NCI-H146 treated with DMSO at 0.1 percent for 48 hours (cell line): ENCODE measurements at regions not wholly inside any gene's neighbourhood (a gene's known extent, or its start where the extent isn't known, plus 50 kb on each side); places are given as distances from the start of the nearest gene placed in this dataset.
"Not testable (repeated sequence)": the region's sequence is repeated elsewhere in the genome, so short reads cannot be mapped to it uniquely, and the experiment has no call there.

ENCODE experiments used
- DNase-seq: peaks from one replicate; lab custom pipeline; 2025; ENCODE audit not compliant: unreplicated experiment; lab: John Stamatoyannopoulos, UW

DNA sequence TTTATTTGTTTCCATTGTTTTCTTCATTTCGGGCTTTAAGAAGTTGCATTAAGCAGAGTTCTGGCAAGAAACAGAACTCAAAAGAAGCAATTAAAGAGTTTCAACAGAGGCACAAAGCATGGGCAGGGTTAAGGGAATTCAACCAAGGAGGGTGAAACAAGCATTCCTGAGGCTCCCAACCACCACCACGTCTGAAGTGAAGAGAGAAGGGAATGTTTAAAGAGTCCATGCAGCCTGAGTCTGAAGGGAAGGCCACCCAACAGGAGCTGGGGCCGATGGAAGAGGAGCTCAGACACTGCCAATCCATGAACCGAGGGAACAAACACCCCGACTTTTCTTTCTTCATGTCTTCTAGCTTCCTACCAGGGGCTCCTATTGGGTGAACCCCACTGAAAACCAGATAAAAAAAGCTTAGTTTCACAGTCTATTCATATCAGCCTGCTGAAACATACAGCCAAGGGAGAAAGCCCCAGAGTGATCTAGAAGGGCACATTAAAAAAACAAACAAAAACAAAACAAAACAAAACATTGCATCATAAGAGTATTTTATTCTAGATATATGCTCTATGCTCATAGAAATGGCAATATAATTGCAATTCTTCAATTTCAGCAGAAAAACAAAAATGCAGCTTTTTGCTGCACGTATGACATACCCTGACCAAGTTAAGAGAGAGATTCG, 592.1 kb downstream of the TTLL7 start:
- not testable (repeated sequence) for DNase-seq

DNA sequence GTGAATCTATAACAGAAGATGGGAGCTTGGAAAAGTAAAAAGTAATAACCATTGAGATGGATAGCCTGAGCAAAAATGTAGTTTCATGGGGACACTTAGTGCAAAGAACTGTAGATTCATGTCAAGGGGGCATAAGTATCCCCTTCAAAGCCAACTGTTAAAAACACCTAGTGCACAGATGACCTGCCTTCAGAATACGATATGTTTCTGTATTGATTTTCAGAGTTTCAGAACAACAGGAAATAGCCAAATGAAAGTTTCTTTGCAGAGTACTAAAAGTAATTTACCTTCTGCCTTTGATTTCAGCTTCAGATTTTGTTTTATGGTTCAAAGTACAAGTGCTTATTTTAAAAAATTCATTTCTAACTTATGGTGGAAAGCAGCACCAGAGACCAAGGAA, 593.1 kb downstream of the TTLL7 start:
- not testable (repeated sequence) for DNase-seq

DNA sequence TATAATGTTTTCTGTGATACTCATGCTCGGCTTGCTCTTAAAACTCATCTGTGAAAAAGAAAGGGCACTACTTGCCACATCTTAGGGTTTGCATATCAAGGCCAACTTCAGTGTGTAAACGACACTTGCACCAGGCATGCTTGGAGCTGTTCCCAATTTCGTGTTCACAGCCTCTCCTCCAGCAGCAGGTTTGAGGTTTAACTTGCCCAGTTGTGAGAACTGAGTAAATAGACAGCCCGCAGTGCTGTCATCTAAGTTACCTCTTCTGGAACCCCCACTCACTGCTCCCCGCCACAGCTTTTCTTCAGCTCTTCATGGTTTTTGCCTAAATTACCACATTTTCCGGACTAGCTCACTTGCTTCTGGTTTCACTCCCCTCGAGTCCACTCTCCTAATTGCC, 595.4 kb downstream of the TTLL7 start:
- not testable (repeated sequence) for DNase-seq

GRCh38 chr1:83401146-83401545, 597.8 kb downstream of the TTLL7 start:
- not testable (repeated sequence) for DNase-seq

- not testable (repeated sequence) for DNase-seq
Observed at GRCh38 chr1:83400173-83400572, 598.8 kb downstream of the TTLL7 start.

GRCh38 chr1:83398125-83398524, 600.8 kb downstream of the TTLL7 start:
- not testable (repeated sequence) for DNase-seq

GRCh38 chr1:83395130-83395529, 603.8 kb downstream of the TTLL7 start:
- not testable (repeated sequence) for DNase-seq

- DNase-seq, result not testable (repeated sequence)
Observed at GRCh38 chr1:83386946-83387345, 612.0 kb downstream of the TTLL7 start.

- not testable (repeated sequence) for DNase-seq
Observed at GRCh38 chr1:83383107-83383506, 615.8 kb downstream of the TTLL7 start.

- DNase-seq, result not testable (repeated sequence)
Observed at GRCh38 chr1:83373018-83373417, 625.9 kb downstream of the TTLL7 start.

DNA sequence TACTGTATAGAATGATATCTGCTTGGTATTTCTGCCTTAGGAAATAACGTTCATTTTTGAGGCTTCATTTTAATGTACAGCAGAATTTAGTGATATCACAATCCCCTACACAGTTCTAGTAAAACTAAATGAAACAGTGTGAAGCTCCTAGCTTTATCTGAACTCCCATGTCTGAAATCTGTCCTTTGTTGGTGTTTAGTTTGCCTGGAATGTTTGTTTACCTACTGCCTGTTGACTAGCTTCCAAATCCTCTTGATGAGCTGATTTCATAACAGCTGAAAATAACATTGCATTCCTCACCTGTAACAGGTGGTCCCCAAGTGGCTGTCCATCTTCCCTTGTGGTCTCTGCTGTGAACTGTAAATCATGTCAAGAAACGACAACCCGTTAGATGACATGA, 629.1 kb downstream of the TTLL7 start:
- DNase-seq, result not testable (repeated sequence)

DNA sequence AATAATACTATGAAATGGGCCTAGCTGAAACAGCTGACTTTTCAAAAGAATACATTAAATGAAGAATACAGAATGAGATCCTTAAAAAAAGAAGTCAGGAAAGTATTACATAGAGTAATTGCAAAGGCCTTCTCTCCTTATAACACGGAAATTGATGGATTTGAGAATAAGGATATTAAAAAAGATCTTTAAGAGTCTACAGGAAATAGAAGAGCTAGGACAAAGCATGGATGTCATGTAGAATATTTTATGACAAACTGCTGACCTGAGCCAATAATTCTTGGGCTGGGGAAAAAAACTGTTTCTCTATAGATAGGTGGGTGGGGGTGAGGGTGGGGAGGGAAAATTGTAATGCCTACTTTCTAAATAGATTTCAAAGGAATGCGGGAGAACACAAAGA, 633.6 kb downstream of the TTLL7 start:
- not testable (repeated sequence) for DNase-seq

- DNase-seq, result not testable (repeated sequence)
Observed at GRCh38 chr1:83345375-83345774, 653.6 kb downstream of the TTLL7 start.

GRCh38 chr1:83343767-83344166, 655.2 kb downstream of the TTLL7 start:
- DNase-seq, result not testable (repeated sequence)

- not testable (repeated sequence) for DNase-seq
Observed at GRCh38 chr1:83342995-83343394, 655.9 kb downstream of the TTLL7 start.

- DNase-seq, result not testable (repeated sequence)
Observed at GRCh38 chr1:83332308-83332707, 666.6 kb downstream of the TTLL7 start.

DNA sequence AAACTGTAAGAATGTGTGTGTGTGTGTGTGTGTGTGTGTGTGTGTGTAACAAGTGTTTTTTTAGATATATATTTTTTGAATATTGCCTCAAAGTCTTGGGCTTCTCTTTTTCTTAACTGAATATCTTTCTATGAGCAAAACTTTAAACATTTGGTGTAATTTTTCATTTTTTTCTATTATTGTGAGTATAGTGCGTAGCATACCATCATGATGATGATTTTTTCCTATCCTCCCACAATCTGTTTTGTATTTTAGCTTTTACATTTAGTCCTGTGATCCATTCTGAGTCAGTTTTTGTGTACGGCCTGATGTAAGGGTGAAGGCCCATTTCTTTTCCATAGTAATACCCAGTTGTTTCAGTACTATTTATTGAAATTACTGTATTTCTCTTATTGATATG, 680.6 kb downstream of the TTLL7 start:
- DNase-seq, result no peak

DNA sequence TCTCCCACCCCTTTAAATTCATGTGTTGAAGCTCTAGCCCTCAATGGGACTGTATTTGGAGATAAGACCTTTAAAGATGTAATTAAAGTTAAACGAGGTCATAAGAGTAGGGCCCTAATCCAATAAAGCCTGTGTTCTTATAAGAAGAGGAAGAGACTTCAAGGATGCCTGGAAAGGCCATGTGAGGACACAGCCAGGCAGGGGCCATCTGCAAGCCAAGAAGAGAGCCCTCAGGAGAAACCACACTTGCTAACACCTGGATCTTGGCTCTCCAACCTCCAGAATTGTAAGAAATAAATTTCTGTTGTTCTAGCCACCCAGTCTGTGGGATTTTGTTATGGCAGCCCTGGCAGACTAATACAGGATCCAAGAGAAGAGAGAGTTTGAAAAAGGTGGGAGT, 683.5 kb downstream of the TTLL7 start:
- not testable (repeated sequence) for DNase-seq

DNA sequence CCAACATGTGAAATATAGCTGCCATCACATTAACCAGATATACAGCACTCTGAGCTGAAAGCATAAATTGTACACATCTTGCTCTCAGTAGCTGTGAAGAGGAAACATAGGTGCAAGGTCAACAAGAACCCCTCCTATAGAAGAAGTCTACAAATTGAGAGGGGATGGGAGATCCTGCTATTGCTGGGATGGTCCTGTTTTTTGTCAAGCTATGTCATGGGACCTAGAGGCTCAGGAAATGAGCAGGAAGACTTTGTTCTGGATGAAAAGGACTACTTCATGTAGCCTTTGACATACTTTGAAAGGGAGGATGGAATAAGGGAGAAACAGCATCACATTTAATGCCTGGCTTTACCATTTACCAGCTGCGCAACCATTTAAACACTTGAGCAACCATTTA, 688.8 kb downstream of the TTLL7 start:
- not testable (repeated sequence) for DNase-seq

DNA sequence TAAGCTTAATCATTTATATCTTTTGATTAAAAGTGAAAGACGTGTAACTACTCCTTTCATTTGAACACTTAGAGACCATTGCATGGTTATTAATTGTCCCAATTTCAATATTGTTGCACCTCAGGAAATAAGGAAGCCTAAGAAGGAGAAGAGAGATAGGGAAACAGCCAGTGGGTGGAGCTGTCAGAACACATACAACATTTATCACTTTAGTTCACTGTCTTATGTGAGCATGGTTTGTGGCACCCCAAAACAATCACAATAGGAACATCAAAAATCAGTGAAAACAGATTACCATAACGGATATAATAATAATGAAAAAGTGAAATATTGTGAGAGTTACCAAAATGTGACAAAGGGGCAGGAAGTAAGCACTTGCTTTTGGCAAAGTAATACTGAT, 689.9 kb downstream of the TTLL7 start:
- not testable (repeated sequence) for DNase-seq

- DNase-seq, result not testable (repeated sequence)
Observed at GRCh38 chr1:83306811-83307210, 692.1 kb downstream of the TTLL7 start.

DNA sequence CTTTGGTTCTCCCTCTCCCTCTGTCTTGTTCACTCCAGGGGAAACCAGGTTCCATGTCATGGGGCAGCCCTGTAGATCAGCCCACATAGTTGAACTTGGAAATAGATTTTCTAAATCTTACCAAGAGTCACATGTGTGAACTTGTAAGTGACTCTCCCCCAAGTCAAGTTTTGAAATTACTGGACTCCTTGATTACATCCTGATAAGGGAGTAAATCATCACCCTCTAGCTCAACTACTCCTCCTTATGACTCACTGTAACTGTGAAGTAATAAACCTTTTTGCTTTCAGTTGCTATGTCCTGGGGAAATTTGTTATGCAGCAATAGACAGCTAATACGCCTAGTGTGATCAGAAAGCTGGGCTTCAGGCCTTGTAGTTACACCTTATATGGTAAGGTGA, 703.3 kb downstream of the TTLL7 start:
- not testable (repeated sequence) for DNase-seq

- not testable (repeated sequence) for DNase-seq
Observed at GRCh38 chr1:83287391-83287790, 711.5 kb downstream of the TTLL7 start.
